Skin epidermis (tissue), 12 donors: ENCODE measurements at regions not wholly inside any gene's neighbourhood (a gene's known extent, or its start where the extent isn't known, plus 50 kb on each side); places are given as distances from the start of the nearest gene placed in this dataset.

Experiments
- H3K27ac ChIP-seq, 21 experiments: fragments of 200-600 bp; sonication (generic) in 11 of 21; one replicate each; pipeline ENCODE4 v1.5.0; 2020; ENCODE audit warnings: mild to moderate bottlenecking in 3 of 21, inconsistent platforms in 2 of 21, moderate library complexity in 2 of 21
- H3K4me3 ChIP-seq, 7 experiments: fragments of 200-600 bp; sonication (generic) in 2 of 7; one replicate each; pipeline ENCODE4 v1.5.0; 2020; ENCODE audit warnings: inconsistent platforms in 2 of 7, mild to moderate bottlenecking in 2 of 7, moderate library complexity in 1 of 7

DNA sequence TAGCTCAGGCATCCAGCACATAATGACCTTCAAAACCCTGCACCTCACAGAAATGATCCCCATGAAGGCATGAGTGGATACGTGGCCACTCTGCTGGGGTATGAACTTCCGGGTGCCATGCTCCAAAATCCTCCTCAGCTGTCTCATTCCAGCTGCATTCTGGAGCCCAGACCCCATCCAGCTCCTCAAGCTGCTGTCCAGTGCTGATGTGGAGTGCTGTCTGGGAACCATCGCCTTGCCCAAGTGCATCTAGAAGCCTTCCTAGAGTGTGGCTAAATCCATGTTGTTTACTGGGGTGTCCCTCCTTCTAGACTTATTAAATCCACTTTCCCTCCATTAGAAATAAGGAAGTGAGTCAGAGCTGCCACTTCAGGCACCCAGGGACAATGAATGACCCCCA is 130.8 kb upstream of the PTPRT start:
- H3K4me3 ChIP-seq, result no peak overlapping the region
- H3K27ac ChIP-seq, result no peak overlapping the region

DNA sequence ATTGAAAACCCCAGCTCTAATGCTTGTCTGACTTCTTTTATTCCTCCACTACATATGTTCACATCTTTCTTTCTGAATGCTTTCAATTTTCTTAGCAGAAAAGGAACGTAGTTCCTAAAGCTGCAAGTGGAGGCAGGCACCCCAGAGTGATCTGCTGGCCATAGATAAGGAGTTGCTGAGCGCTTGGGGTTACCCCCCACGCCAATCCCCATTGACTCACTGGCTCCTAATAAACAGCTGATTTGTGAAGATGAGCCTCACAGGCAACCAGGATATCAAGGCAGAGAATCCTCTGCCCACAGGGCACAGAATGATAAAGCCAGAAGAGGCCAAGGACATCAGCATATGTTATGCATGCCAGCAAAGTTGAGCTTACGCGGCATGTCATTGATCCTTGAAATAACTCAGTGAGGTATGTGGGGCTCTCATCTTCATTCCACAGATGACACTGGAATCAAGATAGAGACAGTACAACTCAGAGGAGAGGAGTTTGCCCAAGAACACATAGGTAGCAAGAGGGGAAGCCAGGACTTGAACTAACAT is 129.1 kb upstream of the PTPRT start:
- H3K4me3 ChIP-seq, result no peak overlapping the region
- H3K27ac ChIP-seq, result no peak overlapping the region

DNA sequence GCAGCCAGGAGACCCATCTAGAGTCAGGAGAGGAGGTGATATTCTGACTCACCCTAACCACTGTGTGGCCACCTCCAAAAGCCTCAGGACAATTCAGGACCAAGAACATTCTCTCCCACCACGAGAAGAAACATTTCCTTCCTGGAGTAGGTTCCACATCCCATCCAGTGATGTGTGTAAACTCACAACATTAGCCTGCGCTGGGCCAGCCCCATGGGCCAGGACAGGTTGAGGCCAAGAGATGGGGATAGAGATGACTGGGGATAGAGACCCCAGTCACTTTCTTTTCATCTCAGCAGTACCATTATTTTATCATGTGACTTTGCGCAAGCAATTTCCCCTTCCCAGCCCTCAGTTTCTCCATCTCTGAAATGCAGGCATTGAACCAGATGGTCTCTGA is 126.6 kb upstream of the PTPRT start:
- H3K4me3 ChIP-seq, result no peak overlapping the region
- H3K27ac ChIP-seq, result no peak overlapping the region

DNA sequence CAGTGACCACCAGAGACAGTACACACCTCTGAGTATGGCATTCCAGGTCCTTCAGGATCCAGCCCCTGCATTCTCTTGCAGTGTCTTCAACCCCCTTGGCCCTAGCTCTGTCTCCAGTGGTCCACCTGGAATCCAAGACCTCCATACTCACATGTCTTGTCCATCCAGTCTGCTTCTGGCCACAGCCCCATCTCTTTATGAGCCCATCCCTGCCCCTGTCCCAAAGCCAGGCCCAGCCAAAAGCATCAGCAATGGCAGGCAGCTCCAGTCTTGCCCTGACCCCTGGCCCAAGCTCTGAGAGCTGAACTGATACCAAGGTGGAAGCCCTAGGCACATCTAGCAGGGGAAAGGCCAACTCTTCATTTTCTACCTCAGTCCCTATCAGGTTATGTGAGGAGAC is 119.6 kb upstream of the PTPRT start:
- Histone ChIP-seq H3K27ac (no peak overlapping the region), H3K4me3 (no peak overlapping the region)

DNA sequence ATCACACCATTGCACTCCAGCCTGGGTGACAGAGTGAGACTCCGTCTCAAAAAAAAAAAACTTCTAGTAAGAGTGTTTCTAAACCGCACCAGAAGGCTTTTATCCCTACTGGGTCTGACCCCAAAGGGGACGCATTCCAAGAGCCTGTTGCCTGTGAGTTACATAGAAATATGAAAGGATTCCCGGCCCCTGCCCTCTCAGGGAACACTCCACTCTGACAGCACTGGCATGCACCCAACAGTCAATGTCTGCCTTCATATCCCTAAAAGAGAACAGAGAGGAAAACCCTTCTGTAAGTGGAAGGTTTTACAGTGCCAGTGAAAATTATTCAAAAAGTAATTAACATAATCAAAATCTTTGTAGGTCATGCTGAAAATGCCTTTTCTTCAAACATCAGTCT is 117.1 kb upstream of the PTPRT start:
- H3K4me3 ChIP-seq, result no peak overlapping the region

DNA sequence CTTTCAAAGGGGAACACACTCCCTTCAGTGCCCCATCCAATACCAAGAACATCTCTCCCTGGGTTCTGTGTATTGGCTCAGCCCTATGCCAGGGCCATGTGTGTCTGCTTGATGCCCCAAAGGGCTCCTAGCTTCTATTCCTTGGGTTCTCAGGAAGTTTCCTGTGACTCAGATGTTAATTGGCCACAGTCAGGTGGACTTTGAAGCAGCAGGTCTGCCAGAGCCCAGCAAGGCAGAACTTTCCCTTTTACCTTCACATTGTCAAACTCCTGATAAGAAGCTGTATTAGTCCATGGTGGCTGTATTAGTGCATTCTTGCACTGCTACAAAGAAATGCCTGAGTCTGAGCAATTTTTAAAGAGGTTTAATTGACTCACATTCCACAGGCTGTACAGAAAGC is 116.0 kb upstream of the PTPRT start:
- Histone ChIP-seq H3K4me3 (no peak overlapping the region), H3K27ac (no peak overlapping the region)

More for the DNA sequence above, 117.1 kb upstream of the PTPRT start:
- no peak overlapping the region for H3K27ac ChIP-seq

GRCh38 chr20:43304598-43304997 is 114.9 kb upstream of the PTPRT start:
- Histone ChIP-seq H3K4me3 (no peak overlapping the region), H3K27ac (no peak overlapping the region)

GRCh38 chr20:43302936-43303335 is 113.2 kb upstream of the PTPRT start:
- no peak overlapping the region for H3K27ac ChIP-seq
- no peak overlapping the region for H3K4me3 ChIP-seq

- Histone ChIP-seq H3K4me3 (no peak overlapping the region), H3K27ac (no peak overlapping the region)
Measured at GRCh38 chr20:43300901-43301300, 111.2 kb upstream of the PTPRT start.

DNA sequence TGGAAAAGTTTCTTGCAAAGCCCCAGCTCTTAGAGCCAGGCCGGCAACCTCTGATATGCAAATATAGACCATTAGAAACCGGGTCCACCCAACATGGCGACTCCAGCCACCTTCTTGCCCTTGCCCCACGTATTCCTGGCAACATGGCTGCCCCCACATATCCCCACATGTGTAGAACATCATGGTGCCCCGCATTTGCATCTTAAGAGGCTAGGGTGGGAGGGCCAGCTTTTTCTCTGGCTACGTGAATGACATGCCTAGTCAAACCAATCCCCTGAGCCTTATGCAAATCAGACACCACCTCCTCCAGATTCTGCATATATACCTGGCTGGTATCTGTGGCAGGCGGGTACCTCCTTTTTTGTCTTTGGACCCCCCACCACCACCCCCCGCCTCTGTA is 106.1 kb upstream of the PTPRT start:
- H3K4me3 ChIP-seq, result no peak overlapping the region
- no peak overlapping the region for H3K27ac ChIP-seq

DNA sequence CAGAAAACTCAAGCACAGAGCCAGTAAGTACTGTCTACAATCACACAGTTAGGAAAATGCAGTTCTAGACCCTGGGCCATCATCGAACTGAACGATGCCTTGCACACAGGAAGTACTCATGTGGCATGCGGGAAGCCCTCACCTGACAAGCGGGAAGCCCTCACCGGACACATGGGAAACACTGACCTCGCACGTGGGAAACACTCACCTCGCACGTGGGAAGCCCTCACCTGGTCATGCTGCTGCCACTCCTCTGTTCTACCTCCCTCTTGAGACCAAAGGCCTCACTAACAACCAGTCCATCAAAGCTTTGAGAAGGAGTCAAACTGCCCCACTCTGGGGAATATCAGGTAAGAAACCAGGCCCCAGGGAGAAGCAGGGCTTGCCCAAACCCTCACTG is 105.6 kb upstream of the PTPRT start:
- Histone ChIP-seq H3K4me3 (no peak overlapping the region), H3K27ac (no peak overlapping the region)

GRCh38 chr20:43294031-43294430 is 104.3 kb upstream of the PTPRT start:
- no peak overlapping the region for H3K27ac ChIP-seq
- H3K4me3 ChIP-seq, result no peak overlapping the region

GRCh38 chr20:43293068-43293786 is 103.5 kb upstream of the PTPRT start:
- Histone ChIP-seq H3K27ac (no peak overlapping the region), H3K4me3 (no peak overlapping the region)

- Histone ChIP-seq H3K27ac (no peak overlapping the region), H3K4me3 (no peak overlapping the region)
Measured at GRCh38 chr20:43292222-43292621, 102.5 kb upstream of the PTPRT start.

DNA sequence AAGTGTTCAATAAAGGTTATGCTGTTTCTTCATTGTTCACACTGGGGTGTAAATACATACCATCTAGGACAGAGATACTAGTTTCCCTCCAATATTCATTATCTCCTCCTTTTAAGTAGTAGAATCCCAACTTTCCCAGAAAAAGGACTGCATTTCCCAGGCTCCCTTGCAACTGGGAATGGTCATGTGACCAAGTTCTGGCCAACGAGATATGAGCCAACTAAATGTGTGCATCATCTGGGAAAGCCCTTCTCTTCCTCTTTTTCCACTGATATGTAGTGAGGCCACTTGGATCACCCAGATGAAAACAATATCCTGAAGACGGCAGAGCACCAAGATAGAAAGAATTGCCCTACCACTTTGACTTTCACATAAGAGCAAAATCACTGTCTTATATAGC is 97.9 kb upstream of the PTPRT start:
- Histone ChIP-seq H3K4me3 (no peak overlapping the region), H3K27ac (no peak overlapping the region)

DNA sequence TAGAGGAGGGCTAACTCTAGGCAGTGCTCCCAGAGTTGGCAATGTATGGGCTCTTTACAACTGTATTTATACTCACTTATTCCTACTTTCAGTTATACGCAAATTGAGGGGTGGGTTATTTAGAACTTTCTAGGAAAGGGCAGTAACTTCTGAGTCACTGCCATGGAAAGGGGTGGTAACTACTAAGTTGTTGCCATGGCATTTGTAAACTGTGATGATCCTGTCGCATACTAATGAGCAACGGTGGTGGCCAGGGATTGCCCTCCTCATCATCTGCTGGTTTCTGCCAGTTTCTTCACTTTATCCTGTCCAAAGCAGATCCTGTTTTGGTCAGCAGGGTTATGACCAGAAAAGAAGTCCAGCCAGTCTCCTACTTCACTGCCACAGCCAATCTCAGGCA is 95.5 kb upstream of the PTPRT start:
- no peak overlapping the region for H3K4me3 ChIP-seq
- no peak overlapping the region for H3K27ac ChIP-seq

DNA sequence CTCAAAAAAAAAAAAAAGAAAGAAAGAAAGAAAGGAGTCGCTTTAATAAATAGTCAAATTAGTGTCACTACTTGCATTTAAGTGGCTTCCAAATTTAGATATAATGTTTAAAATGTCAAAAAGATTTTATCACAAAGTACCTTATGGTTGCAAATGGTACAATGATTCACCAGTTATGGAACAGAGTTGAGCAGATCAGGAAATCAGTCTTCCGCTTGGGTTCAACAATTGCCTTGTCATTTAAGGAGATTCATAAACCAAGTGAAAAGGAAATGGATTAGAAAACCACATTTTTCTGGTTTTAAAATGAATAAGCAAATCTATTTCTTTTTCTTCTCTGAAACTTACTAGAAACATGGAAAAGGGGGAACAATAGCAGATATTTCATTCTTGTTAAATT is 94.8 kb upstream of the PTPRT start:
- H3K4me3 ChIP-seq, result no peak overlapping the region
- no peak overlapping the region for H3K27ac ChIP-seq

DNA sequence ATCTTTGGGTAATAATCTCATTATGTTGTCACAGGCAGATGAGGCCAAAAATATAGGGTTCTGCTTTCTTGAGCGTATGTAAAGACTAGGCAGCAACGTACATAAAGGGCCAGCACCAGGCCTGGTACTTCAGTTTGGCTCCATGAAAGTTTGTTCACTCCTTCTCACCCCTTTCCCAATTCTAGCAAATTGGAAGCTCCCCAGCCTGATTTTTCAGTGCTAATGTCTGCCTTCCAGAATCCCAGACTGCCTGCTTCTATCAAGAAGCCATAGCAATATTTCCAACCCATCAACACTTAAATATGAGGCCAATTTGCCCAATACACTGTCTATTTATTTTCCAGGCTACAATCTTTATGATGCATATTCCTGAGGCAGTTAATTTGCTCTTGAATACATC is 93.4 kb upstream of the PTPRT start:
- H3K27ac ChIP-seq, result no peak overlapping the region
- no peak overlapping the region for H3K4me3 ChIP-seq

DNA sequence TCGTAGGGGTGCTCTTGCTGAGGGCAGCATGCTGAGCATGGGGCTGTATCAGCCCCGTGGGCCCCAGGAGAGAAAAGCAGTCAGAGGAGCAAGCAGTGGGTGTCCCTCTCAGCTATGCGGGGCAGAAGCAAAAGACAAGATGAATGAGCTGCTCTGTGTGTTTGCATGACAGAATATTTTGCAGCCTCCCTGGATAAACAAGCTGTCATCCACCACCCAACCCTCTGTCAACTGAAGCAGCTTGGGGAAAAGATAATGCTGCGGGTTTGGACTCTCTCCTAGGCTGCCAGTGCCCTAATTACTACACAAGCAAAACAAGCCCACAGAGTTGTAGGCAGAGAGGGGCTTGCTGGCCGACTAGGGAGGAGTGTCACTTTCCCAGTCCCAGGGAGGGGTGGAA is 82.3 kb upstream of the PTPRT start:
- Histone ChIP-seq H3K27ac (no peak overlapping the region), H3K4me3 (no peak overlapping the region)

GRCh38 chr20:43265449-43265848 is 75.7 kb upstream of the PTPRT start:
- H3K27ac ChIP-seq, result no peak overlapping the region

GRCh38 chr20:43263226-43263625 is 73.5 kb upstream of the PTPRT start:
- H3K27ac ChIP-seq, result no peak overlapping the region
- no peak overlapping the region for H3K4me3 ChIP-seq

More at GRCh38 chr20:43265449-43265848, 75.7 kb upstream of the PTPRT start:
- H3K4me3 ChIP-seq, result no peak overlapping the region

GRCh38 chr20:43262341-43262740 is 72.6 kb upstream of the PTPRT start:
- H3K4me3 ChIP-seq, result no peak overlapping the region
- H3K27ac ChIP-seq, result no peak overlapping the region
